Pons (tissue), 1 donor: ENCODE measurements at regions not wholly inside any gene's neighbourhood (a gene's known extent, or its start where the extent isn't known, plus 50 kb on each side); places are given as distances from the start of the nearest gene placed in this dataset.

ENCODE experiments used
- DNase-seq: peaks from one replicate; pipeline ENCODE4 v3.0.0-alpha.2; 2016; ENCODE audit warnings: low spot score

DNA sequence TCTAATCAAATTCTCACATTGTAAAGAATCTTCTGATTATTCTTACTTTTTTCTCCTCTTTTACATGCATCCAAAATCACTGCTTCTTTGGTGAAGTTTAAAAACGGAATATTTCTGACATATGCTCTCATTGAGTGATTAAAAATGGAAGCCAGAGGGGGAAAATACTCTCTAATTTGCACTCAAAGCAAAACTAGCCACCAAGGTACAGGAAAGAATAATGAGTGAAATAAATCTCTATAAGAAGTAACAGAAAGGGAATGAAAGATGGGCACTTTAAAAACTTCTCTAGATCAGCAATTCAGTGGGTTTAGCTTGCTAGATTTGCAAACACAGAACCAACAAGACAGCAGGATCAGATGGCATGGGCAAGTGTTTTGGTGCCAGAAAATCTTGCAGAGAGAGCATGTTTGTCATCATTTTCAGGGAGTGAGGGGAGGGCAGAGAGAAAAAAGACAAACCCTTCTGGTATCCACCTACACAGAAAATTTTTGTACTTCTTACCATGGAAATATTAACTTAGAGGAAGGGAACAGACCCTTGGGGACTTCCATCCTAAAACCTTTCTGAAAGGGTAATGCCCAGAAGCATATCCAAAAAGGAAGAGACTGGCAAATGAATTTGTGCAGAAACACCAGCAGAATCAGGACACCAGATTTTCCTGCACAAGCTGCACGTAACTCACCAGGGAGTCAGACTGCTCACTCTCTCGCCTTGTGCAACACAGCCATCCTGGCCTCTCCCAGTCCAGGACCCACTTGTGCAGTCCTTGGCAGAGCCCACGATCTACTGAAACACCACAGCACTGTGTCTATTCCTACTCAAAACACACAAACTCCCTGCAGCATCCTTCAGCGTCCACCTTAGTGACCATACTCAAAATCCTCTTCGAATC lies 270.2 kb upstream of the PRDM1 start:
- no peak for DNase-seq

DNA sequence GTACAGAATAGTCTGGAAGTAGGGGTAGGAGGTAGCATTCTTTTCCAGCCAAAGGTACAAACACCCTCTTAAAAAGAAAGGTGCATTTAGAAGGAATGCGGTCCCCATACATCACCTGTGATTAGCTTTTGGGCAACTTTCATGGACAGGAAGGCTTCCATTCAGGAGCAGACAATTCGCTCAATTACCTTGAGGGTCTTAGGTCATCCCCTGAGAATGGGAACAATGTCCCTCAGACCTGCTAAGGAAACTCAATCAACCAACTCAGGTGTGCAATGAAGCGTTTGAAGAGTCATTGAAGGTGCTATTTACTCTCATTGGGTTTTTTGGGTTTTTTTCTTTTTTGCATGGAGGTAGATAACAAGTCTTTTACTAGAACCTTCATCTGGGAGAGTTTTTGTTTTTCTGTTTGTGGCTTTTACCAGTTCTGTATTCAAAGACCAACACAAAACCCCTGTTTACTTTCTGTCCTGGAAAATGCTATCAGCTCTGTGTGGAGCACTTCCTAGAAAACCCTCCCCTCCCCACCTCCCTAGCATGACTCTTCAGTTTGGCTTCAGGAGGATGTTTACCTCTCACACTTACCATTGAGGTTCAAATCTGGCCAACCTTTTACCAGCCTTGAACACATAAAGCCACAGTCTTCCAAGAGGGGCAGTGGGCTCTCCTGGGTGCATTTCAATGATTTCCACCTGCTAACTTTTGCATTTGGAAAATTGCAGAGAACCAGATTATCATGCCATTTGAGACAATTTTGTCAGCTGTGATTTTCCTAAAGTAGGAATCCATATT lies 271.2 kb upstream of the PRDM1 start:
- no peak for DNase-seq

DNA sequence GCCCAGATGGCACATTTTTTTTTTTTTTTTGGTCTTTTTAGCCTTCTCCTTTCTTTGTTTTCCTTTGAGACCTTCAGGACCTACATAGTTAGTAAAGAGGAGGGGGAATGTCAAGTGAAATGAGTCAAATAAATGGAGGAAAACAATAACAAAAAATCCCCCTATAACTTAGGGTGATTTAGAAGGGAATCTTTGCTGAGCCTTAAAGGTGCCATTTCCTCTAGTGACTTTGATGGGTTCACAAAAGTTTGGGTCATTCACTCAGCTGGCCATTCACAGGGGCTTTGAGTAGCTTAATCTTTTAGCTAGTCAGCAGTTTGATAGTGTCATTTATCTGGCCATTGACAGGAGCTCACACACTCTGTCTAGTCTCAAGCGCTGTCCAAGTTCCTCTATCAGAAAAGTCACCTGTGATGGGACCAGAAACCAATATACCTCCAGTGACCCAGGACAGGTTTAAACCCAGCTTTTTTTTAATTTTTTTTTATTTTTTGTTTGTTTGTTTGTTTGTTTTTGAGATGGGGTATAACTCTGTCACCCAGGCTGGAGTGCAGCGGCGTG lies 275.1 kb upstream of the PRDM1 start:
- DNase-seq, result no peak

DNA sequence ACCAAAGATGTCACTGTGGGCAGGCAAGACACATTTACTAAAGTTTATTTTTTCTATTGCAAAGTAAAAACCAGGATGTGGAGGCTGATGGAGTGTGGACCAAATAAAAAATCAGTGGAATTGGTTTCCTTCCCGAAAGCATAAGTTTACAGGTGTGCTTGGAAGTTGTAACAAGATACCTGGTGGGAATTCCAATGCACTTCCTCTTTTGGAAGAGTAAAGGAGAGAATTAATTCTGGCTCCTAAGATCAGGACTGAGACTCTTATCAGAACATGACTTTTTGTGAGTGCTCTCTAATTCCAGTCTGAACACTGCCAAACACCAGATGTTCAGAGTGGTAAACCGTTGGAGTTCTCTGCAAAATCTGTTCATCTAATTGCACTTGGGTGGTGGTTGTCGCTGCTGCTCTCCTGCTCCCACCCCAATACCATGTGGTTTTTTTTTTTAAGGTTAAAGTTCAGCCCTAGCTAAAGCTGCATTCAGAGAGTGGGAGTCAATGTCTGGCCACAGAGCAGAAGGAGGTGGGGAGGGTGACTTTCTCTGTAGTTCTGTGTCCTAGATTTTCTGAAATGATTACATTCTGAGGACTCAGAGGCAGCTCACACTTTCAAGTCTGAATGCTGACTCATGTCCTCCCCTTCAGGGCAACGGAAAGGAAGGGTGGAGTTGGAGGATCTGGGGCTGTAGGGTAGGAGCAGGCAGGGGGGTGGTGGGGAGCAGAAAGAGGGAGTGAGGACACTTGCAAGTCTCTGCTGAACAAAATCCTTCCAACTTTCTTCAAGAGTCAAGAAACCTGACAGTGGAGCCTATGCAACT lies 275.8 kb upstream of the PRDM1 start:
- DNase-seq, result no peak

DNA sequence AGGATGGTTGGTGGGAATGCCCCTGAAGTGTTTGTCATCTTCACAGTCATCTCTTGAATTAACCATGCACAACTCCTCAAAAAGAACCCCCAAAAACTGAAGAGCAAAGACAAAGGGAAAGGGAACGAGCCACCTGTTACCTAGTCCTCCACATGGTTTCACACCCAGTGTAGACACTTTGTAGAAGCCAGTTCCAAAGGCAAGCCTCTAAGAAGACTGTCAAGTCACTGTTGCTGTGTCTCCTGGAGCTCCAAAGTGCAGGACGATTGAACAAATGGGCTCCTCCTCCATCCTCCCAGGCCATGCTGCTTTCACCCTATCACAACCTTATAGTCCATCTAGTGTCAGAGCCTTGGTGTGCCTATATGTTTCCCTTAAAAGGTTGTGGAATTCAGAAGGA lies 277.6 kb upstream of the PRDM1 start:
- DNase-seq, result no peak

DNA sequence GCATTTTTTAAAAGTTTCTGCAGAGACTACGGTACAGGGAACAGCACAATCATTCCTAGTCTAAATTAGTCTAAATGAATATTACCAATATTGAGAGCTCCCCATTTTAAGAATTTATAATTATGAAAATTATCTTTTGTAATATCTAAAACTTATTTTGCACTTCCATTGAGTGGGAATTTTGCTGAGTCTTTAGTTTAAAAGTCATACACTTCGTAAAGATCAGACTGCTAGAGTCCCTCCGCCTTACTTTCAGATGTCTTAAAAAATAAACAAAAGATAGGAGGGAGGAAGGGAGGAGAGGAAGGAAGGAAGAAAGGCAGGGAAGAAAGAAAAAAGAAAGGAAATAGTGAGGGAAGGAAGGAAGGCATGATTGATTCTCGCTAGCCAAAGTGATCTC lies 278.2 kb upstream of the PRDM1 start:
- DNase-seq, result no peak

DNA sequence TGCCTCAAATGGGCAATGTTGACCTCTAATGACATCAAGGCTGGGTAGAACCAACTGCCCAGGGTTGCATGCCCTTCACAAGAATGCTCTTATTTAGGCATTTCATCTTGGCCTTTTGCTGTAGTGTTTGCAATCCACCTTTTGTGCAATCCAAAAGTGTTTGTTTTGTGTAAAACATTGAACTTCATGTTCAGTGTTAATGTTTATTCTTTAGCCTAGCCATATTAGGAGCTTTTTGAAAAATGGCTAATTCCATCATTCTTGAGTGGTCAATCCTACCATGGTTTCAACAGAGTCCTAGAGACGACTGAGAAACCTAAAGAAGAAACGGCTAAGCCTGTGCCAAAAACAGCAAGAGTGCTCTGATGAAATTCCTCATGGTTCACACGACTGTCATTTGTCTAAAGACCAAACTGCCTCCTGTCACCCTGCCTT lies 279.6 kb upstream of the PRDM1 start:
- DNase-seq, result no peak

DNA sequence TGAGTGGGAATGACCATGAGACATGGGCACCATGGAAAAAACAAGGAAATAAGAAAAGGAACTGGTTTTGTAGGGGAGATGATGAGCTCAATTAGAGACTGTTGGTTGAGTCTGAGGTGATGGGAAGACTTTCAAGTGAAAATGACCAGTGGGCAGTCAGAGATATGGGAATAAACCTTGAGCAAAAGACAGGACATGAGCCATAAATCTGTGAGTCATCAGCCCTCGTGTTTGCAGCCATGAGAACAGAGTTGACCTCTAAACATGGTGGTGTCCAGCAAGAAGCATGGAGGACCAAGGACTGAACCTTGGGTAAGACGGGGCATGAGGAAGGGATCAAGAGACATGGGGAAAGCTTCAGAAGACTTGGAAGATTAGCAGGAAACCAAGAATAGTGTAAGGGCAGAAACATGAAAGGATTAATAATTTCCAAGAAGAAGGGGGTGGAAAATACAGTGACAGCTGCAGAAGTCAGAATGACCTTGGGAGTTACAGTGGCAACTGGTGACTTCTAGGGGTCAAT lies 280.6 kb upstream of the PRDM1 start:
- DNase-seq, result no peak

DNA sequence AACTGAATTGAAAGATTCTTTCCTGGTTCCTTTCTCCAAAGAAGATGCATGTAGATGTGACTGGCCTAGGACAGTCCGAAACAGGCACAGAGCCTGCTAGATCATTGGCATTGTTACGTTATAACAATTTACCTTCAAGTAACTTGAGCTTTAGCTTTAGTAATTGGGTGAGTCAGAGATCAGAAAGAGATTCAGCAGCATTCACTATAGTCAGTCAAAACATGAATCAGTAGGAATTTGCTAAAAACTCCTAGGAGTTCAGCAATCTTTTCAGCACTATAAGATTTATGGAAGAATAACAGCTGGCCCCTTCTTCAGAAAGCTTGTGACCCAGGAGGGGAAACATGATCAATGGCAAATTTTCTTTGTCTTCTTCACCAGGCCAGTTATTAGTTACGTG lies 281.7 kb upstream of the PRDM1 start:
- no peak for DNase-seq

DNA sequence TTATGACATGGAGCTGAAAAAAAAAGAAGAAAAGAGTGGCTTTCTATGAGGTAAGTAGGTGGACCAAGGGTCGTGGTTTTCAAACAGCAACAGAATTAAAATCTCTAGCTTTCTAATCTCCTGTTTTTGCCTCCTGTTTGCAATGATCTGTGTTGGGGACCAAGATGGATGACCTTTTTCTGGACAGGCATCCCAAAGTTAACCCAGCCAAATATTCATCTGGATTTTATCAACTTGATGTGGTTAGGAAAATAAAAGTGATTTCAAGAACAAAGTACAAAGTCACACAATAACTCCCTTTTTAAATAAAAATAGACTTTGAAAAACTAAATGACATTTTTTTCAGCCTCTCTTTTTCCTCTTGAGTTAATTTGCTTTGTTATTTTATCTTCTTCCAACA lies 282.1 kb upstream of the PRDM1 start:
- no peak for DNase-seq

DNA sequence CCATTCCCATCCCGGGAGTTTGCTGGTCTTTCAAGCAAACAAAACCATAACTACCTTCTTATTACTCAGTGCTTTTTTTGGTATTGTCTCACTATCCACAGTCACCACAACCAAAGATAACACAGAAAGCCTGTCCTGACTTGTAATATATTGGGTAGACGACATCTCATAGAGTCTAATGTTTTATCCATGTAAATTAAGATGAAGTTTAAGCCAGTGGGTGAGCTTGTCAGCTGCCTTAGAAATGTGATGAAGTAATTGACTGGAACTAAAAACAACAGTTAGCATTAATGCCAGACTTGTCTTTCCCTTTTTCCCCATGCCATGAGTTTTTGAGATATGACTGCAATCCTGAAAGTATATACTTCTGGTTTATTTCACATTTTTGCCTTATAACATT lies 282.7 kb upstream of the PRDM1 start:
- no peak for DNase-seq

DNA sequence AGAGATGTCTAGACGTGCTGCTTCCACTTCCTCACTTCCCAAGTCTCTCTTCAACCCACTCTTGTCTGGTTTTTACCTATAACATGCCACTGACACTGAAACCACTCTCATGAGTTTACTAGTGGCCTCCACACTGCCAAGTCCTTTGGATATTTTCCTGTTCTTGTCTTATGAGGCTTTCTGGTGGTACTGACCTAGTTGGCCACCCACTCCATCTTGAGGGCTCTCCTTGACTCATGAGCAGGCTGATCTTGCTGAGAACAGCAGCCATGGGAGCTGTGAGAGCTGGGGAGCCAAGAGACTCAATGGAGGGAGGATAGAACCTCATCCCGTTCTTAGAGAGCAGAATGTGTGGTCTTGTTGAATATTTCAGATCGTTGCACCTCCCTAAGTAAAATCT lies 283.4 kb upstream of the PRDM1 start:
- no peak for DNase-seq

DNA sequence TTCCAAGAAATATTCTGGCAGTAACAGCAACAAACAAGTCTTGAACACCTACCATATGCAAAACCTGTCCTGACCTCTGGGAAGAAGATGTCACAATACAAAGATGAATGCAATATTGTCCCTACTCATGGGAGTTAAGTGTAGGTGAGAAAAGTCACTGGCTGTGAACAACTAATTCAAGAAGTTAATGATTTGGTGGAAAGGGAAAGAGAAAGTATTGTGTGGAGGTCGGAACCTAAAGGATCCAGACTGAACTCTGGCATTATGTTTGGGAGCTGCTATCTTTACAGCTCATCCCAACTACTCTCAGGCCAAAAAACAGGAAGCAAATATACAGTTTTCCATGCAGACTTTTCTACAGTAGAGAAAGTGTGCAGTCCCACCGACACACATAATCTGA lies 285.3 kb upstream of the PRDM1 start:
- no peak for DNase-seq

DNA sequence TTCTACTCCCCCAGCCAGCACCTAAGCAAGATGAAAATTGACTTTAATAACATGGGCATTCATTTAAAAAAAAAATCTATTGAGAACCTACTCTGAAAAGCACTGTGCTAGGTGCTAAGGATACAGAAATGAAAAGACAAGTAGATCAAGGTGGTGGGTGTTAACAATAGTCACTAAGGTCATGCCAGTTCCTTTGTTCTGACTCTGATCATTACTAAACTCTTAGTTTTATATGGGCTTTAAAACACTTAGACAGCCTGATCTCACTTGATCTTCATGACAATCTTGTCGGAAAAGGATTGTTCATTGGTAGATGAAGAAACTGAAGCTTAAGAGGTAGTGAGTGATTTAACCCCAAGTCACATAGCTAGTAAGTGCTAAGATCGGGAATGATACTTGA lies 285.7 kb upstream of the PRDM1 start:
- no peak for DNase-seq

DNA sequence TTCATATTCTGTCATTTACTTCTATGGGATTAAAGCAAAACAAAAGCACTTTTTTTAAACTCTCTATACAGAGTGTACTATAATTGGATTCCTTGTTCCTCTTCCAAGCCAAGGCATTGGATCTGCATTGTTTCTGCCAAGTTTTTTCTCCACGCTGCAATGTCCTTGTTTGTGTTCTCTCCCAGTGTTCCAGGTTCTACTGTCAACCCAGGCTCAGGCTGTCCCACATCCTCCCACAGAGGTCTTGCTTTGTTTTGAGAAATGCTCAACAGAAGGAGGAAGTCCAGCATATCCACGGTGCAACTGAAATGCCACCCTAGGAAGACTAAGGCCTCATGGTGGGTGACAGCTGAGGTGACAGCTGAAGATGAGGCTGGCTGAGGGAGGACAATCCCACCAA lies 287.1 kb upstream of the PRDM1 start:
- peak; percentile 43 for DNase-seq

DNA sequence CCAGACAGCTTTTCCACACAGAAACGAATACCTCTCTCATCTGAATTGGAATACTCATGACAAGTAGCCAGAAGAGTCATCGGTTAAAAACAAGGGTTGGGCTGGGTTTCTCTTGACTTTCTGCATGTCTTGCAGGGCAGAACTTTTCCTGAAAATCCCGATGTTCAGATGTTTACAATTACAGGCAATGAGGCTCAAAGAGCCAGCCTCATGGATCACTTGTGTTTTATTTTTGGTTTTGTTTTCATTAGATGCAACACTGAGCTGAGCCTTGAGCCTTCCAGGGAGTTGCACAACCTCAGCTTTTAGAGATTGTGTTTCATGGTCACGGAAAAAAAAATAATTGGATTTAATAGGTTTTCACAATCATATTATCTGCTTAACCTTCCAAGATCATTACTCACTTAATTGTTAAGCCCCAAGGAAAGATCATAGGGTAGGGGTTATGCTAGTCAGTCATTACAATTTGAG lies 288.1 kb upstream of the PRDM1 start:
- no peak for DNase-seq

DNA sequence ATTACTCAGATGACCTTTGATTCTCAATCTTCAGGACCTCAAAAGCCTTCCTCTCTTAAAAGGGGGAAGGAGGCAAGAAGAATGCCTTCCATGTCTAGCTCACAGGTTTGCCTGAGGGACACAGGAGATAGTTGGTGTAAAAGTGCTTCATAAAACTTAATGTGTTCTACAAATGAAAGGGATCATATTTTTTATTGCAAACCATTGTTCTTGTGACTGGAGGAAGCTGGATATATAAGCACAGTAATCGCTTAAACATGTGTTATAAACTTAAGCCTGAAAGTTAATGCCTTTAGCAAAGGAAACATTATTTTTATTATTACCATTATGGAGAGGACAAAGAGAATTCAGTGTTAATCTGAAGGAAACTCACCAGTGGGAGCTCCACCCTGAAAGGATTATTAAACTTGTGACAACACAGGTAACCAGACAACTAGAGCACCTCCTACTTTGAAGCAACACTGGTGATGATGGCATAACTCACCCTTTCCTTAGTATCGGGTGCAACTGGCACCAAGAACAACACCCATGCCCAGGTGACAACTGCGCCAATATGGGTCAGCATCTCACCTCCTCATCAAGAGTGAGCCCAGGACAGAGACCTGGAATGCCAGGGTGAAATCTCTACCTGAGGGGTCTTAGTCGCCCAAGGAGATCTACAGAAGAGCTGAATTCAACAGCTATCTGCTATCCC lies 288.7 kb upstream of the PRDM1 start:
- DNase-seq, result no peak

DNA sequence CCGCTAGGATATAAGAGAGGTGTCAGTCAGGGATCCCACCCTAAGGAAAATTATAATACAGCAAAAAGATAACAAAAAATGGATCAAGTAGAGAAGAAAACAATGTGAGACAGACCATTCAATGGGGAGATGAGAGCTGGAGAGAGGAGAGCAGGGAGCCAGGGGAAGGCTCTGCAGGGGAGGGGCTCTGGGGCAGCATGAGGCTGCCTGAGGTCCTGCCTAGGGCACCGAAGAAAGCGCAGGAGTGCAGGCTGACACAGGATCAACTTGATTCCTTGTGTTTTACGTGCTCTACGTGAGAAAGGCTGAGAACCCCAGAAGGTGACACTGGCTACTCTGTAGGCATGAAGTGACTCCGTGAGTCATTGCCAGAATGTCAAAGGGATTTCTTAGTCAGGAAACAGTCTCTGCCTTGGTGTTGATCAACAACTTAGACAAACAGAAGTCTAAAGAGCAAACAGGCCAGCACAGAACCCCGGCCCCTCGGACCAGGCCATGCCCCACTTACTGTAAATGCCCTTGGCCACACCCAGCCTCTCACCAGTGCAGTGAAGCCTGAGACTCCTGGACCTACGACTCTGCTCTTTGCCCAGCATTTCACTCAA lies 290.1 kb upstream of the PRDM1 start:
- DNase-seq, result no peak

DNA sequence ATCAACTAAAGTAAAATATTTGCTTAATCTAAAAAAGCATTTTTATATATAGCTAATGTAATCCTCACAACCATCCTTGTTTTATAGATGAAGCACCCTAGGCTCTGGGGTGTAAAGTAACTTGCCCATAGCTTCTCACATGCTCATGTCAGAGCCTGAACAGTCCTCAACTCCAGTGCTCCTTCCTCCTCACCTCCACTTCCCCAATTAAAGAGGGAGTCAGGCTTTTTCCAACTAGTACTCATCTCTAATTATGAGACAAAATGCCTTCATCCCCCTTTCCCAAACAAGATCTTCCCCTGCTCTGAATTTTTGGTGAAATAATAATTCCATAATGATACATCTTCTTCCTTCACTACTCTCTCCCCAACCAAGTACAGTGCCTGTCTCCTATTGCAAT lies 290.8 kb upstream of the PRDM1 start:
- no peak for DNase-seq

DNA sequence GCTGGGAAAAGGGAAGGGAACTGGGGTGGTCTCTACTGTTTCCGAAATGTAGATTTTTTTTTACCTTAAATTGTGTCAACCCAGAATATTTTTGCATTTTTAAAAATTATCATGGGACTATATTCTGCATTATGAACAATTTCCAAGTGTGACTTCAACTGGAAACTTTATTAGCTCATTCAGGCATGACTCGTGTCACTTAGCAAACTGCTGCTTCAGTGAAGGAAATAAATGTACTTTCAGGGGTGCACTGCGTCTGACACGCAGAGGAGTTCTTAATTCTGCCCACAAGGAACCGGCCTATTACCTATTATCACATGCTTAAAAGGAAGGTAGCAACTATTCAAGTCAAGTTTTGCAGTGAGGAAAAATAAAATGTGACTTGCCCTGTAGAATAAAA lies 291.3 kb upstream of the PRDM1 start:
- DNase-seq, result no peak

DNA sequence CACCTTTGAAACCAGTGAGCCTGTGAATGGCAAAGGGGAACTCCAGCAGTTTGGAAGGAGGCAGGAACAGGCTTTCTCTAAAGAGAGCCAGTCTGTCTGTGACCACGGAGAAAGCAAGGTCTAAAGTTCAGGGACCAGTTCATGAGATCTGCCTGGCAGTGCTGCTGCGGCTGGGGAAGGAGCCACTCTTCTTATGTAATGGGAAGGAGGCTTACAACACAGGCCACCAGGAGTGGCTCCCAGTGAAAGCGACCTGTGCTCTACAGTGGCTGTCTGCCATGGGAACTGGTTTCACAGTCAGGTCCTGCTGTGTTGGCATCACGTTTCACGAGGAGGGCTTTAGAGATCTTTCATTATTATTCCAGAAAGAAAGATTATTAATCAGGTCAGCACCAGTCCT lies 291.9 kb upstream of the PRDM1 start:
- DNase-seq, result peak; percentile 30
